ENCODE measurements at regions not wholly inside any gene's neighbourhood (a gene's known extent, or its start where the extent isn't known, plus 50 kb on each side); places are given as distances from the start of the nearest gene placed in this dataset.
"Not testable (repeated sequence)": the region's sequence is repeated elsewhere in the genome, so short reads cannot be mapped to it uniquely, and the experiment has no call there.

DNA sequence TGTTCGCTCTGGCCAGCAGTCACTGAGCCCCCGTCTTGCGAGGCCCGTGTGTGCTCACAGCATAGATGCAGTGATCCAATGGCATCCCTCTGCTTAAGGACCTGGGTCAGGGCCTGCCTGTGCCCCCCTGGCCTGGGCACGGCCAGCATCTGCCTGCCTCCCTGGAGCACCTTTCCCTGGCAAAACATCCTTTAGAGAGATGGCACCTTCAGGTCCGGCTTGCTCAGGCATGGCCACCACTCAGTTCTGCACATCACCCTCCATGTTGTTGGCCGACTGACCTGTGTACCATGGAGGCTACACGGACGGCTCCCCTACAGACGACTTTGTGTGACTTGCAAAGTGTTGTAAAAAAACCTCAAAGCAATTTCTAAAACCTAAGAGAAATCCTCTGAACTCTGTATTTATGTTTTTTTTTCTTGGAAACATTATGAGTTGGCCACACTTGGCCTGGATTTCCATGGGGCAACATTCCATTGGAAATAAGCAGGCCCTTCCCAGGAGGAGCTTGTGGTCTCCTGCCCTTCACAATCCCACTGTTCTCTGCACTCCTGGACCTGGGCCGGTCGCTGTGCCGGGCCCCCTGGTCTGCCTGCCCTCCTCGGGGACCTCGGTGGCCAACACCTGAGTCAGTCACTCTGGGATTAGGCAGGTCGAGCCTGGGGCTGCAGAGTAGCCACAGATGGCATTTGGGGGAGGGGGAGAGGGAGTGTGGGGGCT, 592.4 kb downstream of the TBC1D22A start:
- DNase-seq = no peak

DNA sequence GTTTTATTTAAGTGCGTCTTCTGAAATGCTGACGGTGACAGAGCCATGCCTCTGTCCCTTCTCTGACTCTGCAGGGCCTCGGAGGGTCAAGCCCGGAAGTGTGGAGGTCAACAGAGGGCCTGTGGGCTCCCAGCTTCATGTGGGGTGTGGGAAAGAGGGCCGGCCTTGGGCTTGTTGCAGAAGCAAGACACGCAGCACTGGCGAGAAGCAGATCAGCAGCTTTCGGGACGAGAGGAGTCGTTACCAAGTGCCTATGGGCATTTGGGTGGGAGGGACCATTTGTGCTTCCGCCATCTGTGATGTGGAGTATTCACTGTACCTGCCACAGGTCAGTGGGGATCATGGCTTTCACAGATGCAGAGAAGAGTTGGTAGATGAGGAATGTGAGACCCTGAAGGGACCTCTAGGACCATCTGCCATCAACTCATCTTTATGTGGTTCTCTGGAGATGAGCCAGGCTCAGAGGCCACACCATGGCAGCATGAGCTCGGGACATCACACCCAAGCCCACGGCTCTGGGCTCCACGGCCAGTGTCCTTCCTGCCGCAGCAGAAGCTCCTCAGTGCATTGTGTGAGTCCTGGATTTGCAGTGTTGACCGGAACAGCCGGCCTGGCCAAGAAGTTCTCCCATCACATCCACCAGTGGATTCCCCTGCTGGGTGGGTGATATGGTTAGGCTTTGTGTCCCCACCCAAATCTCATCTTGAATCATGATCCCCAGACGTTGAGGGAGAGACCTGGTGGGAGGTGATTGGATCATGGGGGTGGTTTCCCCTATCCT, 590.7 kb downstream of the TBC1D22A start:
- DNase-seq = no peak

DNA sequence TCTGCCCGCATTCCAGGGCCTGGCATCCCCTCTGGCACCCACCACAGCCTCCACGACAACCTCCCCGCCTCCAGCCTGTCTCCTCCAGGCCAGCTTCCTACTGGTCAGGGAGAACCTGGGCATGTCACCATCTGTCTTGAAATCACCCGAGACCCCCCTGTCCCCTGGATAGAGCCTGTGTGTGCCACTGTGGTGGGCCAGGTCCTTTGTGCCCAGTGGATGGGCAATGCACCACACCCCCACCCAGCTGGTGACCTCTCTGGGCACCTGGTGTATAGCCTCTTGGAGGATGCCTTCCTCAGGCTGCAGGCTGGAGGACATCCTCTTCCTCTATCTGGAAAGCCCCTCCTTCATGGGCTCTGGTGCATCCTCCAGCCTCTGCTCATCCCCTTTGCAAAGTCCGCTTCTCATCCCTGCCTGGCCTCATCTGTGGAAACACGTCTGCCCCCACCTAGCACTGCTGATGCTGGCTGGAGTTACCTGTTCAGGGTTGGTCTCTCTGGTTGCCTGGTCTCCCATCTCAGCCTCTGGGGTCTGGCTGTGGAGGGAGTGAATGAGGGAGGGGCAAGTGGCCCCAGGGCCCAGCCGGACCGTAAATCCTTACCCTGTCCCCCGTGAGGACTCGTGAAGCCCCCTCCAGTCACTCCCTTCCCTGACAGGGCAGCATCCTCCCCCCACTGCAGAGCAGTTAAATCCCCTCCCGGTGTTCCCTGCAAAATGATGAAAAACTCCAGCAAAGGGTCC, 589.6 kb downstream of the TBC1D22A start:
- no peak for DNase-seq

GRCh38 chr22:47346287-47346686, 583.8 kb downstream of the TBC1D22A start:
- DNase-seq = not testable (repeated sequence)

GRCh38 chr22:47345025-47345424, 582.6 kb downstream of the TBC1D22A start:
- no peak for DNase-seq

GRCh38 chr22:47344414-47344813, 582.0 kb downstream of the TBC1D22A start:
- DNase-seq = no peak

GRCh38 chr22:47343611-47344010, 581.2 kb downstream of the TBC1D22A start:
- no peak for DNase-seq

DNA sequence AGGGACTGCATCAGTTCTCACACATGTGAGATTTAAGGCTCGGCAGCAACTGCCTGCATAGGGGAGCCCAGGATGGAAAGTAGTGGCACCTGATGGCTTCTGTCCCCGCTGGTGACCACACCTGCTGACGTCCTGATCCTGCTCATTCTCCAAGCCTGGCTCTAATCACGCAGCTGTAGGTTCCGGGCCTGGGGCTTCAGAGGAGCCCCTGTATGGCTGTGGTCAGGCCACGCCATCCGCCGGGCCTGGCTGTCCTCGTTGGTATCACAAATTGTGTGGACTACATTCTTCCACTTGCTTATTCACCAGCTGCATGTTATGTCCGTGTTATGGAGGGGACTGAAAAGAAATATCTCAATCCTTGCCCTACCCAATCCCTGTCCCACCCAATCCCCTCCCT, 580.0 kb downstream of the TBC1D22A start:
- DNase-seq = no peak

GRCh38 chr22:47341464-47341863, 579.0 kb downstream of the TBC1D22A start:
- DNase-seq = no peak

DNA sequence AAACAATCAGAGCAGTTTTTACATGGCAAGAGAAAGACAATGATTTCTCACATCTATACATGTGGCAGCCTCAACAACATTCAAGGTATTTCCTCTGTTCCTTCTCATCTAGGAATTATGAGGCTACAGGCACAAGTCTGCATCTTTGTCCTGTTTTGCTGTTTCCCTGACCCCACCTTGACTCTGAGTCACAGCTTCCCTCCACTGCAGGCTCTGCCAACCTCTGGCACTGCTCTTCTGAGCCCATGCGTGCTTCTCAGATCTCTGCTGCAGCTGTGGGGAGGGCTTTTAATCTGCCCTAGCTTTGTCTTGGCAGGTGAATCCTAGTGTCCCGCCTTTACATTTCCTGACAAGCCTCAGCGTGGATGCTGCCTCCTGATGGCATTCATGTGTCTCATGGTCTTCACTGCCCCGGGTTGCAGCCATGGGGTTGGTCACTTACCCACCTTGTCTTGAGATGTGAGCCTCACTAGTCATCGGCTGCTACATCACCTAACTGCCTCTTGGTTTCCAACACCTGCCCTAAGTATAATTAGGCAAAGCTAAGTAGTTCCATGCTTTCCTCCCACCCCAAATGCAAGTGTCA, 578.5 kb downstream of the TBC1D22A start:
- no peak for DNase-seq

GRCh38 chr22:47337161-47337621, 574.7 kb downstream of the TBC1D22A start:
- no peak for DNase-seq

GRCh38 chr22:47335958-47336357, 573.5 kb downstream of the TBC1D22A start:
- no peak for DNase-seq

- DNase-seq = no peak
Measured at GRCh38 chr22:47335460-47335859, 573.0 kb downstream of the TBC1D22A start.

GRCh38 chr22:47334601-47335000, 572.2 kb downstream of the TBC1D22A start:
- no peak for DNase-seq

- no peak for DNase-seq
Measured at GRCh38 chr22:47333625-47334024, 571.2 kb downstream of the TBC1D22A start.

GRCh38 chr22:47332246-47332980, 570.0 kb downstream of the TBC1D22A start:
- DNase-seq = no peak

DNA sequence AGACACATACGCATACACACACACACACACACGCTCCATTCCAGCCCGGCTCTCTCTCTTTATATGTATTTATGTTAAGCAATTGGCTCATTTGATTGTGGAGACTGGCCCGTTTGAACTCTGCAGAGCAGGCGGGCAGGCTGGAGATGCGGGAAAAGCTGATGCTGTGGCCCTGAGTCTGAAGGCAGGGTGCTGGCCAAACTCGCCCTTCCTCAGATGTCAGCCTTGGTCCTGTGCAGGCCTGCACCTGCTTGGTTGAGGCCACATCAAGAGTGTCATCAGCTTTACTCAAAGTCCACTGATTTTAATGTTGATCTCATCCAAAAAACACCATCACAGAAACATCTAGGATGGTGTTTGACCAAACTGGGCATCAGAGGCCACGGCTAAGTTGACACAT, 569.3 kb downstream of the TBC1D22A start:
- no peak for DNase-seq

DNA sequence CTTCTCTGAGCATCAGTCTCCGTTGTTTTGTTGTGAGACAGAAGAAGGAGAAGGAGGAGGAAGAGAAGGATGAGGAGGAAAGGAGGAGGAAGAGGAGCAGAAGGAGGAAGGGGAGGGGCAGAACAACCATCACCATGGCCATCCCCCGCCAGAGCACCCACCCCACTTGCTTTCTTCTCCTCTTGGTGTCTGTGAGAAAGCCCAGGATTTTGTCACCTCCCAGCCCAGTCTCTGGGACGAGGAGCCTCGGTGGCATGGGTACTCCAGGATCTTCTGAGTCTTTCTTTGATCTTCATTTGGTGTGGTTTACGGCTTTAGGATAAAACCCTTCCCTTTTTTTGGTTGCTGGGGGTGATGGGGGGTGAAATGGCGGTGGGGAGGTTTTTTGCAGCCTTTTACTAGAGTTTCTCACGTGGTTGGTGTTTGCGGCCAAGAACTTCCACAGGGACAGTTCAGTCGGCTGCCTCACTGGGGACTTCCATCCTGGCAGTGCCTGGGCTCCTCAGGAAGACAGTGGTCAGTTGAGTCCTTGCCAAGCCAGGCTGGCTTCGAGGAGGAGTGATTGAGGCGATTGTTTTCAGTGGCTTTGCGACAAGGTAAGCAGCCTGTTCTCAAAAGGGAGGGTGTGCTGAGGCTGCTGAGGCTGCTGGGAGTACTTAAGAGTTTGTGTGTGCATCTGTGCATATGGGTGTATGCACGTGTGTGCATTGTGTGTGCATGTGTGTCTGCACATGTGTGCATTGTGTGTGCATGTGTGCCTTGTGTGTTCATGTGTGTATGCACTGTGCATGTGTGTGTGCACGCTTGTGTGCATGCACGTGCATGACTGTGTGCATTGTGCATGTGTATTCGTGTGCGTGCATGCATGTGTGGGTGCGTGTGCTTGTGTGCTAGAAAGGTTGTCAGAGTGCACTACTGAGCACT, 567.5 kb downstream of the TBC1D22A start:
- no peak for DNase-seq

DNA sequence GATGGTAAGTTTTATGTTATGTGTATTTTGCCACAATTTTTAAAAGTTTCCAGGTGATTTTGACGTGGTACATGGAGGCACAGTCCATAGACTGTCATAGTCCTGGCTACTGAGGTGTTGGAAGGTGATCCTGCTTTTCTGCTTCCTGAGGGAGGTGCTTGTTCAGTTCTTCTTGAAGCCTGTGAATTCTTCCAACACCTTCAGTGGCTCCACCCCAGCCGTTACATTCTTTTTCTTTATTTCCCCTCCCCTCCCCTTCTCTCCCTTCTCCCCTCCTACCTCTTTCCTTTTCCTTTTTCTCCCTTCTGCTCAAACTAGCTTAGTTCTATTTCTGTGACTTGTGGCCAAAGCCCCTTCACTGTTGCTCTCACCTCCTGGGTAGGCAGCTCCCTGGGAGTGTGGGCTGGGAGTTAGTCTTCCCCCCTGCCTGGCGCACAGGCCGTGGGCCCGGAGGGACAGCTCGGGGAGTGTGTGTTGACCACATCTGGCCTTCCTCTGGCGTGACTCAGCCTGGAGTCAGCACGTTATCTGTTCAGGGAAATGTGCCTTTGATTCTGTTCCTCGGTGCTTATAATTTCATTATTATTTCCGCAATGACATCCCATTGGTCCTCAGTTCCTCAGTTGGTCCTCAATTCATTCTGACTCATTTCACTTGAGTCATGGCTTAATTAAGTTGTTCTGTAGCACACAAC, 566.2 kb downstream of the TBC1D22A start:
- DNase-seq = no peak

DNA sequence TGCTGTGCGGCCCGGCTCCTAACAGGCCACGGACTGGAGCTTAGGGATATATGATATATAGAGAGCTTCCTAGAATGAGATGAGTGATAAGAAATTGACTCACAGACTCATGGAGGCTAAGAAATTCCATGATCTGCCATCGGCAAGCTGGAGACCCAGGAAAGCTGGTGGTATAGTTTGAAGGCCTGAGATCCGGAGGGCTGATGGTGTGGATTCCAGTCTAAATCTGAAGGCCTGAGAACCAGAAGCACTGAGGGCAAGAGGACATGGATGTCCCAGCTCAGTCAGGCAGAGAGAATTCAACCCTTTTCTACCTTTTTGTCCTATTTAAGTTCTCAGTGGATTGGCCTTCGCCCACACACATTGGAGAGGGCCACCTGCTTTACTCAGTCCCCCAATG, 564.8 kb downstream of the TBC1D22A start:
- no peak for DNase-seq

DNA sequence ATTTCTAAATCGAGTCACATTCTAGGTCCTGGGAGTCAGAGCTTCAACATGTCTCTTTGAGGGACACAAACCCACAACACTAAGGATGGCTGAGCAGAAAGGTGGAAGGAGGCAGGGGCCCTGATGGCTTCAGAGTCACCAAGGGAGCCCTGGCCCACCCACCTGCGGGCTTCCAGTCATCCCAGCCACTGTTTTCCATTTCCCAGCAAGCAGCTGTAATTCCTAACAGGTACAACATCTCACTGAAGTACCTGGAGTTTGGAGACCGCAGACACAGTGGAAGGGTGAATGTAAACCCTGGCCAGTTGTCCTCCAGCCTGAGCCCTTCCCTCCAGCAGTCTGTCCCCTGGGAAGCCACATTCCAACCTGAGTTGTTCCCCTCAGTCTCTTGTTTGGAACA, 562.8 kb downstream of the TBC1D22A start:
- no peak for DNase-seq

Data from activated T-cell treated with anti-CD3 and anti-CD28 coated beads, Interleukin-2, amount 50 U/mL, for 48 hours (primary cell).